ENCODE measurements at regions not wholly inside any gene's neighbourhood (a gene's known extent, or its start where the extent isn't known, plus 50 kb on each side); places are given as distances from the start of the nearest gene placed in this dataset.

- Histone ChIP-seq H3K4me1 (ENCODE audit: insufficient read depth, low read length) (peaks cover 6% of the 10 kb centered on the region; the same call in 1 of the 2 replicates), H4K20me1 (ENCODE audit: insufficient read depth, low read length) (no peaks in the 10 kb centered on the region), H3K9ac (ENCODE audit: insufficient read depth, low read depth, low read length) (no peak overlapping the region), H3K36me3 (replicated peaks in 1 of 2; ENCODE audit: control insufficient read depth in 1 of 2, insufficient read depth in 2 of 2, low read length in 2 of 2) (no peaks in the 10 kb centered on the region), H3K9me3 (ENCODE audit: low read length) (no peaks in the 10 kb centered on the region), H3K4me3 (replicated peaks in 1 of 3; ENCODE audit: insufficient read depth in 1 of 3, low read depth in 2 of 3, low read length in 3 of 3) (no peak overlapping the region), H3K79me2 (ENCODE audit: insufficient read depth, low read length) (no peaks in the 10 kb centered on the region), H2AFZ (ENCODE audit: low read length) (no peak overlapping the region), H3K4me2 (ENCODE audit: low read depth, low read length) (no peak overlapping the region), H3K27me3 (ENCODE audit: control insufficient read depth in 1 of 2, insufficient read depth in 2 of 2, low read length in 2 of 2) (peaks cover 0 to 14% of the 10 kb centered on the region in 2 experiments; a peak in 2 of 5 replicates), H3K27ac (ENCODE audit: extremely low read length, insufficient read depth, low read length) (no peak overlapping the region)
- 33% methylated on average over 2 of the region's 2 CpGs for WGBS (ENCODE audit: low lambda C conversion rate)
- POLR2A ChIA-PET, result no interaction called here
- ATAC-seq (no peak), DNase-seq (ENCODE audit: low spot score) (no peak), FAIRE-seq (no peak)
- no peak for TF ChIP-seq ZBTB42 (CRISPR knock-in tag; IDR thresholded peaks at IDR 0.05)
- intact Hi-C loops (cut with micrococcal nuclease; ENCODE audit: unreplicated experiment), result no loop called here
- BruUV-seq (replicated peaks), result no TSS peak
- CTCF ChIA-PET (ENCODE audit: low intra/inter-chr PET ratio, low total read pairs), result no interaction called here
- in situ Hi-C loops (cut with HindIII; ENCODE audit: extremely low pct_ligation_motif_present, low pct_unique_long_range_greater_than_20kb), result no loop called here
Observed at GRCh38 chr11:119828819-119829218, 99.8 kb upstream of the NECTIN1 start.

GRCh38 chr11:119828006-119828405 lies 99.0 kb upstream of the NECTIN1 start:
- Histone ChIP-seq H3K9ac (ENCODE audit: insufficient read depth, low read depth, low read length) (no peak overlapping the region), H3K27ac (ENCODE audit: extremely low read length, insufficient read depth, low read length) (no peak overlapping the region), H3K27me3 (ENCODE audit: control insufficient read depth in 1 of 2, insufficient read depth in 2 of 2, low read length in 2 of 2) (peaks cover 0 to 22% of the 10 kb centered on the region in 2 experiments; a peak in 2 of 5 replicates), H4K20me1 (ENCODE audit: insufficient read depth, low read length) (no peaks in the 10 kb centered on the region), H3K36me3 (replicated peaks in 1 of 2; ENCODE audit: control insufficient read depth in 1 of 2, insufficient read depth in 2 of 2, low read length in 2 of 2) (no peaks in the 10 kb centered on the region), H2AFZ (ENCODE audit: low read length) (no peak overlapping the region), H3K9me3 (ENCODE audit: low read length) (no peaks in the 10 kb centered on the region), H3K4me3 (replicated peaks in 1 of 3; ENCODE audit: insufficient read depth in 1 of 3, low read depth in 2 of 3, low read length in 3 of 3) (no peak overlapping the region), H3K4me1 (ENCODE audit: insufficient read depth, low read length) (peaks cover 6% of the 10 kb centered on the region; the same call in 1 of the 2 replicates), H3K79me2 (ENCODE audit: insufficient read depth, low read length) (no peaks in the 10 kb centered on the region), H3K4me2 (ENCODE audit: low read depth, low read length) (no peak overlapping the region)
- WGBS (ENCODE audit: low lambda C conversion rate), result 27% methylated on average over 9 of the region's 9 CpGs
- no TSS peak for BruUV-seq (replicated peaks)
- DNase-seq (ENCODE audit: low spot score) (no peak), FAIRE-seq (no peak), ATAC-seq (no peak)
- ChIA-PET POLR2A (no interaction called here), CTCF (ENCODE audit: low intra/inter-chr PET ratio, low total read pairs) (no interaction called here)
- intact Hi-C loops (cut with micrococcal nuclease; ENCODE audit: unreplicated experiment), result no loop called here
- in situ Hi-C loops (cut with HindIII; ENCODE audit: extremely low pct_ligation_motif_present, low pct_unique_long_range_greater_than_20kb), result no loop called here
- no peak for TF ChIP-seq NR1H2 (CRISPR knock-in tag; IDR thresholded peaks at IDR 0.05; ENCODE audit: borderline replicate concordance, low read depth)
- no peak for TF ChIP-seq CENPBD1 (CRISPR knock-in tag; IDR thresholded peaks at IDR 0.05; ENCODE audit: borderline replicate concordance, low read depth)
- TF ChIP-seq ZNF124 (CRISPR knock-in tag; IDR thresholded peaks at IDR 0.05), result no peak
- TF ChIP-seq HNF1A (IDR thresholded peaks at IDR 0.05; ENCODE audit: low read depth), result no peak
- no peak for TF ChIP-seq HNF1A (CRISPR knock-in tag; IDR thresholded peaks at IDR 0.05; ENCODE audit: borderline replicate concordance)
- no peak for TF ChIP-seq ZNF567 (CRISPR knock-in tag; IDR thresholded peaks at IDR 0.05; ENCODE audit: borderline replicate concordance)
- no peak for TF ChIP-seq CBX2 (IDR thresholded peaks at IDR 0.05; ENCODE audit: low read depth, low read length)
- TF ChIP-seq CBX2 (CRISPR knock-in tag; IDR thresholded peaks at IDR 0.05; ENCODE audit: low read depth), result no peak
- no peak for TF ChIP-seq HDAC6 (IDR thresholded peaks at IDR 0.05; ENCODE audit: low read depth, low read length)
- TF ChIP-seq ZNF687 (CRISPR knock-in tag; IDR thresholded peaks at IDR 0.05), result no peak

Data from HepG2 (cell line).